ENCODE measurements at regions not wholly inside any gene's neighbourhood (a gene's known extent, or its start where the extent isn't known, plus 50 kb on each side); places are given as distances from the start of the nearest gene placed in this dataset.

GRCh38 chr4:81714291-81714690 is 242.6 kb upstream of the RASGEF1B start:
- ChIA-PET POLR2A (no interaction called here), CTCF (no interaction called here)
- no peak for DNase-seq (ENCODE audit: low read depth, low spot score)
- no peak for ATAC-seq
- Histone ChIP-seq H3K4me3 (ENCODE audit: low read depth in 2 of 2, low read length in 2 of 2) (no peak overlapping the region), H3K27me3 (ENCODE audit: control insufficient read depth, insufficient read depth, low read length) (no peaks in the 10 kb centered on the region; the same call in 1 of the 2 replicates), H3K9me3 (ENCODE audit: control insufficient read depth, insufficient read depth, low read depth, low read length) (no peaks in the 10 kb centered on the region), H3K4me1 (ENCODE audit: control insufficient read depth, insufficient read depth, low read length) (no peaks in the 10 kb centered on the region), H3K27ac (ENCODE audit: low read length) (no peak overlapping the region), H3K36me3 (ENCODE audit: control insufficient read depth, insufficient read depth, low read length) (no peaks in the 10 kb centered on the region)
- BruUV-seq (replicated peaks): no TSS peak
- in situ Hi-C loops (cut with HindIII; ENCODE audit: low pct_unique_long_range_greater_than_20kb, low sequenced_read_pairs) (no loop called here), intact Hi-C loops (cut with micrococcal nuclease; ENCODE audit: unreplicated experiment) (no loop called here)
- no peak for TF ChIP-seq CTCF (IDR thresholded peaks at IDR 0.05)
- no peak for TF ChIP-seq SIN3A (IDR thresholded peaks at IDR 0.05; ENCODE audit: borderline replicate concordance, insufficient read depth, low read depth, low read length)
- TF ChIP-seq REST (IDR thresholded peaks at IDR 0.05; ENCODE audit: insufficient read depth in 1 of 2, low read depth in 2 of 2, low read length in 1 of 2): no peak
- TF ChIP-seq TCF7L2 (IDR thresholded peaks at IDR 0.05; ENCODE audit: low read depth, low read length): no peak
- no peak for TF ChIP-seq POLR2AphosphoS5 (IDR thresholded peaks at IDR 0.05; ENCODE audit: low read depth, low read length)

- no peak for DNase-seq (ENCODE audit: low read depth, low spot score)
- no peaks in the 10 kb centered on the region for H3K4me1 ChIP-seq (ENCODE audit: control insufficient read depth, insufficient read depth, low read length)
- intact Hi-C loops (cut with micrococcal nuclease; ENCODE audit: unreplicated experiment): no loop called here
- no peak overlapping the region for H3K4me3 ChIP-seq (ENCODE audit: low read depth in 2 of 2, low read length in 2 of 2)
- in situ Hi-C loops (cut with HindIII; ENCODE audit: low pct_unique_long_range_greater_than_20kb, low sequenced_read_pairs): no loop called here
- H3K27me3 ChIP-seq (ENCODE audit: control insufficient read depth, insufficient read depth, low read length): no peaks in the 10 kb centered on the region; the same call in 1 of the 2 replicates
- no peaks in the 10 kb centered on the region for H3K9me3 ChIP-seq (ENCODE audit: control insufficient read depth, insufficient read depth, low read depth, low read length)
- H3K27ac ChIP-seq (ENCODE audit: low read length): no peak overlapping the region
- H3K36me3 ChIP-seq (ENCODE audit: control insufficient read depth, insufficient read depth, low read length): no peaks in the 10 kb centered on the region
- ChIA-PET CTCF (no interaction called here), POLR2A (no interaction called here)
- TF ChIP-seq POLR2AphosphoS5 (IDR thresholded peaks at IDR 0.05; ENCODE audit: low read depth, low read length) (no peak), SIN3A (IDR thresholded peaks at IDR 0.05; ENCODE audit: borderline replicate concordance, insufficient read depth, low read depth, low read length) (no peak), TCF7L2 (IDR thresholded peaks at IDR 0.05; ENCODE audit: low read depth, low read length) (no peak), CTCF (IDR thresholded peaks at IDR 0.05) (no peak), REST (IDR thresholded peaks at IDR 0.05; ENCODE audit: insufficient read depth in 1 of 2, low read depth in 2 of 2, low read length in 1 of 2) (no peak)
- ATAC-seq: no peak
- BruUV-seq (replicated peaks): no TSS peak
Observed at GRCh38 chr4:81712714-81713113, 241.0 kb upstream of the RASGEF1B start.

Data from Panc1 (cell line).